ENCODE measurements at regions not wholly inside any gene's neighbourhood (a gene's known extent, or its start where the extent isn't known, plus 50 kb on each side); places are given as distances from the start of the nearest gene placed in this dataset.

DNA sequence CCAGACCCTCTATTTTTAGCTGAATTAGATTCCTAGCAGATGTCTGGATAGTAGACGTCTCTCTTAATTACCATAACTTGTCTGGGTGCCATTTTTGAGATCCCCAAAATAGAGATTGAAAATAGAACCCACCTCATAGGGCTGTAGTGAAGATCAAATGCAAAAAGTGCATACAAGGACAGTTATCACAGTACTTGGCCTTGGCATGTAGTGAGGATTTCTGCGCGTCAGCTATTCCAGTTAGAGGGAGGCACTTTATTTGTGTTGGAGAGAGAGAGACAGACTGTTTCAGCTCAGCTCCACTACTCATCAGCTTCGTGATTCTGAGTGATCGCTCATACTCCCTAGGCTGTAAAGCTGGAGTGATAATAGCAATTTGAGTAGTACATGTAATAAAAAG, 59.6 kb upstream of the CDH13 start:
- DNase-seq (ENCODE audit: low read depth) = no peak

DNA sequence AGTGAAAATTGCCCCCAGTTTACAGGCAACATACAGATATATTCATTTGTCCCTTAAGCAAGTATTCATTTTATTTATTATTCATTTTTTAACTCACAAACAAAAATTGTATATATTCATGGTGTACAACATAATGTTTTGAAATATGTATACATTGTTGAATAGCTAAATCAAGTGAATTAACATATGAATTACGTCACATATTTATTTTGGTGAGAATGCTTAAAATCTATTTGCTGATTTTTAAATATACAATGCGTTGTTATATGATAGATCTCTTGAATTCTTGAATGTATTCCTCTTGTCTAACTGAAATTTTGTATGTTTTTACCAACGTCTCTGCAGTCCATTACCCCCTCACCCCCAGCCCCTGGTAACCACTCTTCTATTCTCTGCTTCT, 63.4 kb upstream of the CDH13 start:
- no peak for DNase-seq (ENCODE audit: low read depth)

DNA sequence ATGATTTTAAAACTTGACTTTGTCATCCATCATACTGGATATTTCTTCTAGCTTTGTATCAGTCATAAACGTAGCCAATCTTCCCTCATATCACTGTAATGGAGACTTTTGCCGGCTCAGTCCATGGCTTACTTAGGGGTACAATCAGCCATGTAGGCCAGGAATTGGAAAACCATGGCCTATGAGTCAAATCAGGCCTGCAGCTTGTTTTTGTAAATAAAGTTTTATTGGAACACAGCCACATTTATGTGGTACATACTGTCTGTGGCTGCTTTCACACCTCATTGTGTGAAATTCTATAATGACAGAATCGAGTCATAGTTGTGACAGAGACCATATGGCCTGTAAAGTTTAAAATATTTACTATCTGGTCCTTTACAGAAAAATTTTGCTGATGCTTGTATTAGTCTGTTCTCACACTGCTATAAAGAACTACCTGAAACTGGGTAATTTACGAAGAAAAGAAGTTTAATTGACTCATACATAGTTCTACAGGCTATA, 64.5 kb upstream of the CDH13 start:
- no peak for DNase-seq (ENCODE audit: low read depth)

DNA sequence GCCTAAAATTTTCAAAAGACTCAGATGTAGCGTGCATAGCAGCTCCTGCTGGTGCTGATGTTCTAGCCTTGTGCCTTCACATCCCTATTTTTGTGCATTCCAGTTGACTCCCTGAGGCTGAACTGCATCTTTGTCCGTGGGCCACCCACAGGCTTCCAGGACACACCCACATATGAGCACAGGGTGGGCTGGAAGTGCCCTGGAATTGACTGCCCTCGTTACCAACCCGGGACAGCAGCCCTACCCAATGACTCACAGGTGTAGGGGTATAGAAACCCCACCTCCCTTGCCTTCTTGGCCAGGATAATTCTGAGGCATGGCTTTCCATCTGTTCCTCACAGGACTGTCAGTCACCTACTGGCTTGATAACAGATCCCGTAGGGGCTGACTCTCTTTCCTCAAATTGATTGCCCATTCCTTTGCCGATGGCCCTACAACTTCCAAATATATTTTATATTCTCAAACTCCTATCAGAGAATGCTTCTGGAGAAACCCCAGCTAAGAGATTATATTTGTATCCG, 65.9 kb upstream of the CDH13 start:
- no peak for DNase-seq (ENCODE audit: low read depth)

DNA sequence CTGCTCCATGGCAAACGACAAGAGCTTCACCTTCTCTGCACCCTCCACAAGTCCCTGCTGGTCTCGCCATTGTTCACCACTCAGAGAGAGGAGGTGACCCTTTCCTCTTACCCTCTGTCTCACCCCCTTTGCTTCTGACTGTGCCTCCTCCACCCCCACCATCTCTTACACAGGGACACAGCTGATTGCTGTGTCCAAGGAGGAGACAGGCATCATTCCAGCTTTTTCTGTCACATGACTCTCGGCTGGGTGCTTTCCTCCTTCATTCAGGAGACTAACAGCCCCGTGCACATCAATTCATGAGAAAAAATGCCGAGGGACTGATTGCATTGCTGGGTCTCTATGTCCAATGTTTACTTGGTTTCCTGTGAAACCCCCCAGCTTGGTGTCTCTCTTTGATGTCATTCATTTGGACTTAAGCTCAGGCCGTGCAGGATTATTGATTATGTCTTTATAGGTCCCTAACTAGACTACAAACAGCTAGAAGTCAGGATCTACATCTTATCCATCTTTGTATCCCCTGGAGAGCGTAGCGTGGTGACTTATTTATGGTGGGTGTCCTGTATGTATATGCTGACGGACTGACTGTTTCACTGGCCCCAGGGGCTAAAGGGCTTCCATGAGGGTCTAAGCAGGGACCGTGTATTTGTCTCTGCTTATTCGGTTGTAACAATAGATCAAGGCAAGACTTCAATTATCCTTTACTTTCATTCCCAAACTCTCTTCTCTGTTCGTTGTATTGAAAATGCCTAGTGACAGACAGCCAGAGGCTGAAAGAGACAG, 82.2 kb upstream of the CDH13 start:
- DNase-seq (ENCODE audit: low read depth) = no peak

DNA sequence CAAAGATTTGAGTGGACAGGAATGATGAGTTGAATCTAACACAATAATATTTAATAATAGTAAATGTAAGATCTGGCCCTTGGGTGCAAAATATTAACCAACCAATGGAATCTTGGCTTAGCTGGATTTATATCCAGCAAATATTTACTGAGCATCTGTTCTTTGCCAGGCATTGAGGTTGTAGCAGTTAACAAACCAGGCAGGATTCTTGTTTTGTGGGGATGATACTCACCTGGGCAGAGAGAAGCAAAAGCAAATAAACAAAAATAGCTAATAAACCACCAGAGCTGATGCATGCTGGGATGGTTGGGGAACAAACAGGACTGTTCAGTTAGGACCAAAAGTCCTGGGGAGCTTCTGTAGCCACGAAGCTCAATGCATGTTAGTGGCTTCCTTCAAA, 84.1 kb upstream of the CDH13 start:
- DNase-seq (ENCODE audit: low read depth) = no peak

DNA sequence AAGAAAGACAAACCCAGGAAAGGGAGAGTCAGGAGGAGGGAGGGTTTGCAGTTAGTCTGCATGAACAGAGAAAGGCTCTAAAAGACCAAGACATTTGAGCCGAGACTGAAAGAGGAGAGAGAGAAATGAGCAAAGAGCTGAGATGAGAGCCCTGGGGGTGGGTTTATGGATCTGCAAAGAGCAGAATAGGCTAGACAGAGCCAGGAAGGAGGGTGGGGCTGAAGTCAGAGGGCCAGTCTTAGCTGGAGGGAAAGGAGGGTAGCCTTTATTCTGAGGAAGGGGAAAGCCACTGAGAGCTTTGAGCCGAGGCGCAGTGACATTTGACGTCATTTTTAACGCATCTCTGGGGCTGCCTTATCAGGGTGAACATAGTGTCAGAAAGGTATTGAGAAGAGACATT, 85.7 kb upstream of the CDH13 start:
- DNase-seq (ENCODE audit: low read depth) = no peak

DNA sequence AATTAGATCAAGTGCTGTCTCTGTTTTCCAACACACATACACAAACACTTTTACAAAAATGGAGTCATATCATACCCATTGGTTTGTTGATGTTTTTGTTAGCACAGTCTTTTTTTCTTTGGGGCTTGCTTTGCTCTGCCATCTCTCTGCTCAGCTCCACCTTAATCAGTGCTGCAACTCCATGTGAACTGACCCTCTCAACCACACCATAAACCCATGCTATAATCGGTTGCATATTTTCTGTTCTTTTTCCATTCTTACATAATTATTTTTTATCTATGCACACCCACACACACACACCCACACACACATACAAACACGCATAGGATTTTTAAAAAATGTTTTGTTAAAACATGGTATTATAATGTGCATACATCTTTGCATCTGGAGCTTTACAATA, 91.0 kb upstream of the CDH13 start:
- no peak for DNase-seq (ENCODE audit: low read depth)

DNA sequence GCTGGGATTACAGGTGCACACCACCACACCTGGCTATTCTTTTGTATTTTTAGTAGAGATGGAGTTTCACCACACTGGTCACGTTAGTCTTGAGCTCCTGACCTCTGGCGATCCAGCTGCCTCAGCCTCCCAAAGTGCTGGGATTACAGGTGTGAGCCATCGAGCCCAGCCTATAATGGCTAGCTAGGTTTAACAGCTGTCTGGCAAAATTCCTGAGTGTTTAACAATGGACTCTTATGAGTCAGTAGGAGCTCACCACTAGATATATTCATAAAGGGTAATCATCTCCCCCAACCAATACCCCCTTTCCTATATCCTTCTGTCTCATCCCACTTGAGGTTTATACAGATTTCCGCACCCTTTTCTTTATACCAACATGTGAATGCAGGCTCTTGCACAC, 91.5 kb upstream of the CDH13 start:
- no peak for DNase-seq (ENCODE audit: low read depth)

DNA sequence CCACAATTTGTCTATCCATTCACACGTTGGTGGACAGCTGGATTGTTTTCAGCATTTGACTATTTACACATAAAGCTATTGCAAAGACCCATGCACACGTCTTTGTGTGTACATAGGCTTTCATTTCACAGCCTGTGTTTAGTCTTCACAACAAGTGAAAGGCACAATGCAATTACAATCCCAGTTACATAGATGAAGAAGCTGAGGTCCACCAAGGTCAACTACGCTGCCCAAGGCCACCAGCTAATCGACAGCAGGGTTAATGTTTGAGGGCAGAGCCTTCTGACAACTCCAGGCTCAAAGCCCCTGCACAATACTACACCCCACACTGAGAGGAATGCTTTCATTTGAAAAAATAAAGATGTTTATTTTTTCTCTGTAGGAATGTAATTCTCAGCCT, 93.6 kb upstream of the CDH13 start:
- no peak for DNase-seq (ENCODE audit: low read depth)

DNA sequence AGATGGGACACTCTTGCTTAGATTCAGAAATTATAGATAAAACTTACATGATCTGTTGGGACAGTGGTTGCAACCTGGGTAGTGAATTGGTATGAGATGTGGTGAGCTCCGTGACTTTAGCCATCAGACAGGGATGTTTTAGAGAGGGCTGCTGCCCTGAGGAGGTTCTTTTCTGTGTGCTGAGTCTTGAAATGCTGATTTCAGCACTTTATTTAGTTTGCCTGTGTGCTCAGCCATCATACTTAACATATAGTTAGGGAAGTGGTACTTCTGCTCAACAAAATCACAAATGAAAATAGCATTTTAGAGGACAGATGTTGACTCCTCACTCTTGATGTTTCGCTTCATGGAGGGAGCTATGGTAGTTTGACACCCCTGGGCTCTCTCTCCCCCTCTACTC, 95.9 kb upstream of the CDH13 start:
- DNase-seq (ENCODE audit: low read depth) = no peak

DNA sequence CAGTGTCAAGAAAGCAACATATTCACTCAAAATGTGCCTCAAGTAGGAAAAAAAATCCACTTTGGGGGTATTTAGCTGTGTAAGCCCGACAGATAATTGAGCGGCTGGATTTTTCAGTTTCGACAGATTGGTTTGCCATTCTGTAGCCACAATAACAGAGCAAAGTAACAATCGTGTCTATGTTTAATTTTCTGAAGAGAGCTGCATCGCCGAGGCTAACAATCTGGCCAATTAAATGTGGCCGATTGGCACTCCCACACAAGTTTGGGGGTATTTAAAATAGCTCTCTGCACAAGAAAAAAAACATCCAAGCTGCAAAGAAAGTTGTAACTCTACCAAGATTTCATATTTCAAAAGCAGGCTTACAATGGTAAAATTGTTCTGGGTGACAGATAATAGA, 99.7 kb upstream of the CDH13 start:
- no peak for DNase-seq (ENCODE audit: low read depth)

DNA sequence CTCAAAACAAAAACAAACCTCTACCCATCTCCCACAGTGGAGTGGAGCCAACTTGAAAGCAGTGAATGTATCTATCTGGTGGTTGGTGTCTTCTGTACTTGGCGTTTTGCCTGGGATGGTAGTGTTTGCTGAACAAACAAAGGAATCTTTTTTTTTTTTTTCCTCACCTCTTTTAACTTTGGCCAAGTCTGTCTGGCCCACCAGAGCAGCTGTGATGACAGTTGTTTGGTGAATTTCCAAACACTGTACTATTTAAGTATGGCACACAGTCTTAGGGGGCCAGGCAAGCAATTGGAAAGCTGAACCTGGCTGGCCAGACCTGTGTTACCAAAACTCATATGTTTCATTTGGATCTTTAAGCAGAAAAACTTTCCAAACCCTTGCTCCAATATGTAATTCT, 101.8 kb upstream of the CDH13 start:
- DNase-seq (ENCODE audit: low read depth) = no peak

DNA sequence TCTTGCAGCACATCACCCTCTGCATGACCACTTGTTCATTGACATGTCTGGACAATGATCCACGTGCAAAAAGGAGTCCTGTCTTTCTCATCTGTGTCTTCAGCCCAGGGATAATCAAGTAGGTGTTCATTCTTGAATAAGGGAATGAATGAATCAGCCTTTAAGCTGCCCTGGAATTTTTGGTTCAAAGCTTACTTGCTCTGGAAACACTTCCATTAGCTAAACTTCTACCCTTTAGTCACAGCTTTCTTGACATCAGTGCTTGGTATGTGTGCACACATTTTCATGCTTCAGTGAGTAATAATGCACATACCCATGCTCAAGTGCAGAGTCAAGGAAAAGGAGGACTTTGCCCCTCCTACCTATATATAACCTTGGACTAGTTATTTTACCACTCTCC, 103.0 kb upstream of the CDH13 start:
- no peak for DNase-seq (ENCODE audit: low read depth)

DNA sequence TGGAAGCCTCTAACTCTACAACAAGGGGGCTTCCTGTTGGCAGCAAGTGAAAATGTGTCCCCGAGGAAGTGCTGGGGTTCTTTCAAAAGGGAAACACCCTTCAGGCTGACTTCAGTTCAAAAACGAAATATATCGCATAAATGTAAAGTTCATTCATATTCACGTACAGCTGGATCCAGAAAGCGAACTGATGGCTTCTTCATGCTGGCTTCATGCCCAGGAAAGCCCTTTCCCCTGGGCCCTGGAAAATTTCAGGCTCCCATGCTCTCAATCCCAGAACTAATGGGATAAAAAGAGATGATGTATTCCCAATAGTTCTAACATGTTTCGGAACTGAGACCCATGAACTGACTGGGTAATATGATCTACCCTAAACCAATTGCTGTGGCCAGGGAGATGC, 104.7 kb upstream of the CDH13 start:
- DNase-seq (ENCODE audit: low read depth) = no peak

DNA sequence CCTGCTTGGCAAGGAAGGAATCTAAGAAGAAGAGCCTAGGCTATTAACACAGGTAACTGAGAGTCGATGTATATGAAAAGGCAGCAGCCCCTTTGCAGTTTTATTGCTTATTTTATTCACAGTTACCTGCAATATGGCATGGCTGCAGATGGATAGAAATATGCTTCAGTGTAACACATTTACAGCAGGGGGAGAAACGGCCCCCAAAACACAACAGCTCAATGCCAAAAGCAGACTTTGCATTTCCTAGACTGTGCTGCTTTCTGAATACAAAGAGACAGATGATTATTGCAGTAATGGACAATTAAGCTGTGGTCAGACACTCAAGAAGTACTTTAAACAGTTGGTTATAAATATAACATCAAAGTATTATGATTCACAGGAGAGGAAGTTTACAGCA, 108.0 kb upstream of the CDH13 start:
- no peak for DNase-seq (ENCODE audit: low read depth)

DNA sequence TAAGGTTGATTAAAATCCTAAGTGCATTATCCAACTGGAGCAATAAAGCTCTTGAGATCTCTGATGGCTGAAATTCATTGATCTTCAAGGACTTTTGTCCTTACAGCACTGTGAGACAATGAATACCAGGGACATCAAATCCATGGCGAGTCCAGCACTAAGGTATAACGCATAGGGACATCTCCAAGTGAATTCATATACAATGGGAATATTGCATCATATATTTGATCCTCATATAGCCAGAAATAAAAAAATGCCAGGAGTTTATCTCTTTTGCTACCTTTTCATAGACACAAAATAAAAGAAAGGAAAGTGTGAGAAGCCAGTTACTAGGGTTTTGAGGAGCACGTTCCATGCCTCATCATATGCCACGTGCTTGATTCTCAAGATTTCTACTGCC, 112.5 kb upstream of the CDH13 start:
- no peak for DNase-seq (ENCODE audit: low read depth)

DNA sequence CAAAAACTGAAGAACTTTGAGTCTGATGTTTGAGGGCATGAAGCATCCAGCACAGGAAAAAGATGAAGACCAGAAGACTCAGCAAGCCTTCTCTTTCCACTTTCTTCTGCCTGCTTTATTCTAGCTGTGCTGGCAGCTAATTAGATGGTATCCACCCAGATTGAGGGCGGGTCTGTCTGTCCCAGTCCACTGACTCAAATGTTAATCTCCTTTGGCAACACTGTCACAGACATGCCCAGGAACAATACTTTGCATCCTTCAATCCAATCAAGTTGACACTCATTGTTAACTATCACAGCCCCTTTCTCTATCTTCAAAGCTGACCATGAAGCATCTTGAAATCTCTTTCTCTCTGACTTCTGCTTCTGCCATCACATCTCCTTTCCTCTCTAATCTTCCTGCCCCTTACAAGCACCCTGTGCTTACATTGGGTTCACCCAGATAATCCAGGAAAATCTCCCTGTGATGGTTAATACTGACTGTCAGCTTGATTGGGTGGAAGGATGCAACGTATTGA, 115.9 kb upstream of the CDH13 start:
- no peak for DNase-seq (ENCODE audit: low read depth)

DNA sequence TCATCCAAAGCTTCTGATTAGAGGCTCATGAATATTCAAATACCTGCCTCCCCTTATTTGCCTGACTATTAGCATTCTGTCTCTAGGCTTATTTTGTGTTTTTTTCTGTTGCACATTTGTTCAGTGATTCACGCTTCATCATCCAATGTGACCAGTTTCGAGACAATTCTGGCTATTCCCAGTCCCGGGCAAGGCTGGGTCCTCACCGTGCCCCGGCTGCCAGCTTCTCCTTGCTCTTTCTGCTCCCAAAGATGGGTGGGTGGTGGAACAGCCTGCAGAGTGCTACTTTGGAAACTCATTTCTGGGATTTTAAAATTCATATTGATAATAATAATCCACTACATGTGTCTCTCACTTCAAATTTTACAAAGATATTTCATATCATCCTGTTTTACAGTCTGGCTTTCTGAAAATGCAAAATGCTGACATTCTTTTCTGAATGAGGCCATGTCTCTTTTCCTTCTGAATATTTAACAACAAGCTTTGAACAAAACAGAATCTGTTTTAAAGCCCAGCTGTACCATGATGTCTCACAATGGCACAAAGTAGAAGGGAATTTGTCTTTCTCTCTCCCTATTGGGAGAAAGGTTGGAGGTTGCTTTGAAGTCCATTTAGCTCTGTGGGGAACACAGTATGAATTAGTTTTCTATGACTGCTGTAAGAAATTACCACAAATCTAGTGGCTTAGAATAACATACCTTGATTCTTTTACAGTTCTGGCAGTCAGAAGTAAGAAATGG, 116.9 kb upstream of the CDH13 start:
- DNase-seq (ENCODE audit: low read depth) = no peak

DNA sequence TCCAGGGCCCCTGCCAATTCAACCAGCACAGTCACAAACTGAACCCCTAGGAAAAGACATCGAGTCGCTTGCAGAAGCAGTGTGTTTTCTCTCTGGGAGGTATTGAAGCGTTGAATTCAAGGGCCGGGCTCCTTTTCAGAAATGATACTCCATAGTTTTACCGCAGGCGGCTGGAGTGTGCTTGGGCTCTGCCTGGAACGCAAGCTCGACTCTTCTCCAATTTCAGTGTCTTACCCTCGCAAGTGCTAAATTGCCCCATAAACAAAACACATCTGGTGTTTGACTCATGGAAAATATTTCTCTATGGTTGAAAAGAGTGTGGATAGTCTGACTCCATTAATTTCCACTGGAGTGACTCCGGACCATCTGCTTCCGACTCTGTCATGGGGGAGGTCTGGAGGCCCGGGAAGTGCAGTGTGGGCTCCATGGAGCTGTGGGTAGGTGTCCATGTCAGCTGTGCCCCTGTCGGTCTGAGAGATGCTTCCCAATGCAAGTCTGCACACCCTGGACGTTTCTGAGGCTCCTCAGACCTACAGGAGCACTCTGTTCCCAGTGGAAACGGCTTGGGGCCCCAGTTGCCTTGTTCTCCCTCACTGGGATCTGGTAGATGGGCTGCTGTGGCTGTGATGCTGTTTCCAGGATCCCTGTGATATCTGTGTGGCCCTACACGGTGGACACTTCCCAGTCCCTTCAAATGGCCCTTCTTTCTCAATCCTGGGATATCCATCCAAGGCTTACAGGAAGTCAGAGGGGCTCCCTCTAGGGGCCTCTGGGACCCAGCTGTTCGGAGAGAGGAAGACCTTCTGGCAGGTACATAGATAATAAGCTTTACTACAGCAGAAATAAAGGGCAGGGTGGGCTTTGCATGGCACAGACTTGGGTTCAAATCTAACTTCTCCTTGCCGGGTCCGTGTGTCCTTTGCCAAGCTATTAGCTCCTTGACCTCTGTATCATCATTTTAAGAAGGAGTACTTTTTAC, 119.8 kb upstream of the CDH13 start:
- peak; percentile 56 for DNase-seq (ENCODE audit: low read depth)

DNA sequence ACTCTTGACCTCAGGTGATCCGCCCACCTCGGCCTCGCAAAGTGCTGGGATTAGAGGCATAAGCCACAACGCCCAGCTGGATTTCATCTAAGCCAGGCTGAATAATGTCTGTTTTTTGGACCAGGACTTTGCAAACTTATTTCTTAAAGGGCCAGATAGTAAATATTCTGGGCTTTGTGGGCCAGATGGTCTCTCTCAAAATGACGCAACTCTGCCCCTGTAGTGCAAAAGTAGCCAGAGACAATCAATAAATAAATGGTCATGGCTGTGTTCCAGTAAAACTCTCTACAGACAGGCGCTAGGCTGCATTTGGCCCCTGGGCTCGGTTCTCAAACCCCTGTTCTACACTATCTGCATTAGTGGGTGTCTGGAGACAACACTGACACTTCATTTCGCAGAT, 121.9 kb upstream of the CDH13 start:
- DNase-seq (ENCODE audit: low read depth) = peak; percentile 24

DNA sequence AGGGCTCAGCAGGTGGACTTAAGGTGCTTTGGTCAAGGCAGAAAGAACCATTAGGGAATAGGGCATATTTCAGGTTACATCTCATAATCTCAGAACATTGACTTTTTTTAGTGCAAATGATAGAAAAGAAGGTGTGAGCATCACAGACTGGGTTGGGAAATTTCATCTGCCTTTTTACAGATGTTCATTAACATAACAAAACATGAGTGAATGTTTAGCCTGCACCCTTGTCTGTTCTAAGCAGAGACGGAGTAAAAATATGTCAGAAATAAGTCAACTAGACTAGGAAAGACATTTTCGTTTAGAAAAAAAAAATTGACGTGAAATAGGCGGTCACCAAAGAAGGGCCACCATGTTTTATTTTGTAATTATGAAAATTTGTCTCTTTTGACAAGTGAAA, 127.5 kb upstream of the CDH13 start:
- no peak for DNase-seq (ENCODE audit: low read depth)

All from forelimb muscle (tissue), 1 donor.